ENCODE measurements at regions not wholly inside any gene's neighbourhood (a gene's known extent, or its start where the extent isn't known, plus 50 kb on each side); places are given as distances from the start of the nearest gene placed in this dataset.
A peak's percentile ranks its signal among the peaks of the same experiment; 100 is the strongest.

GRCh38 chr5:3313569-3313968 lies 282.1 kb upstream of the IRX1 start:
- intact Hi-C loops (cut with micrococcal nuclease), result no loop called here
- CTCF ChIA-PET (ENCODE audit: low intra/inter-chr PET ratio), result no interaction called here
- H3K4me1 ChIP-seq (replicated peaks in 1 of 2; ENCODE audit: control insufficient read depth in 2 of 2, insufficient read depth in 2 of 2, low read length in 2 of 2), result no peaks in the 10 kb centered on the region
- FAIRE-seq, result no peak
- no peak for ATAC-seq
- 1% methylated on average over 4 of the region's 4 CpGs for WGBS (ENCODE audit: insufficient coverage, low coverage, missing lambda C conversion rate)
- POLR2A ChIA-PET, result interaction anchor here (0.7 kb wide), 1 partner anchor 10 kb away, joined by 4 read pairs; no protein-coding TSS in a partner anchor
- H3K9me3 ChIP-seq (replicated peaks; ENCODE audit: control insufficient read depth, insufficient read depth, low read depth, low read length), result no peaks in the 10 kb centered on the region
- H3K27me3 ChIP-seq (ENCODE audit: control insufficient read depth in 2 of 2, insufficient read depth in 2 of 2, low read length in 2 of 2), result no peaks in the 10 kb centered on the region
- no peak overlapping the region for H3K4me3 ChIP-seq
- no TSS peak for BruUV-seq (replicated peaks)
- in situ Hi-C loops (cut with MboI), result no loop called here
- H3K79me2 ChIP-seq (ENCODE audit: control insufficient read depth, insufficient read depth, low read length), result no peaks in the 10 kb centered on the region
- H3K9me1 ChIP-seq (ENCODE audit: control insufficient read depth, insufficient read depth, low read length), result no peaks in the 10 kb centered on the region
- H4K20me1 ChIP-seq (replicated peaks; ENCODE audit: control insufficient read depth, insufficient read depth, low read length), result no peaks in the 10 kb centered on the region
- H3K27ac ChIP-seq (ENCODE audit: extremely low read depth, low read depth, low read length), result no peak overlapping the region
- H3K36me3 ChIP-seq (ENCODE audit: control insufficient read depth, insufficient read depth, low read length), result no peaks in the 10 kb centered on the region
- DNase-seq (ENCODE audit: extremely low read depth in 1 of 4, low spot score in 3 of 4), result no peak
- H2AFZ ChIP-seq (ENCODE audit: low read depth, low read length), result no peak overlapping the region
- H3K9ac ChIP-seq (ENCODE audit: insufficient read depth in 1 of 2, low read depth in 2 of 2, low read length in 2 of 2), result no peak overlapping the region
- no peak overlapping the region for H3K4me2 ChIP-seq (ENCODE audit: insufficient read depth, low read length)
- TF ChIP-seq ZNF12 (CRISPR knock-in tag; IDR thresholded peaks at IDR 0.05) (no peak), ZFP91 (CRISPR knock-in tag; IDR thresholded peaks at IDR 0.05) (no peak), ZNF445 (CRISPR knock-in tag; IDR thresholded peaks at IDR 0.05; ENCODE audit: low read depth) (no peak), MAFK (IDR thresholded peaks at IDR 0.05; ENCODE audit: low read length) (peak; percentile 58), KLF10 (CRISPR knock-in tag; IDR thresholded peaks at IDR 0.05) (no peak), ZSCAN29 (IDR thresholded peaks at IDR 0.05) (no peak), PRPF4 (IDR thresholded peaks at IDR 0.05; ENCODE audit: insufficient read depth, low read depth, low read length, poor library complexity, severe bottlenecking) (no peak), GABPB2 (CRISPR knock-in tag; conservative IDR thresholded peaks at IDR 0.05) (no peak), MAFG (tag; conservative IDR thresholded peaks at IDR 0.05) (peak; percentile 48; the same call in 1 of the 2 replicates), IRF2 (CRISPR knock-in tag; IDR thresholded peaks at IDR 0.05) (no peak), MXD1 (CRISPR knock-in tag; IDR thresholded peaks at IDR 0.05; ENCODE audit: borderline replicate concordance, poor library complexity, severe bottlenecking) (no peak), ZNF644 (tag; IDR thresholded peaks at IDR 0.05; ENCODE audit: low read depth) (no peak), C11orf30 (IDR thresholded peaks at IDR 0.05; ENCODE audit: low read depth) (peak; percentile 16; the same call in 1 of the 2 replicates), ZNF316 (IDR thresholded peaks at IDR 0.05) (peak; percentile 61), ZHX1 (conservative IDR thresholded peaks at IDR 0.05; ENCODE audit: low read length) (no peak), ZNF133 (CRISPR knock-in tag; IDR thresholded peaks at IDR 0.05) (no peak), SMC3 (conservative IDR thresholded peaks at IDR 0.05; ENCODE audit: insufficient read depth, low read depth, low read length) (no peak)
- TF ChIP-seq, protein P1, sequence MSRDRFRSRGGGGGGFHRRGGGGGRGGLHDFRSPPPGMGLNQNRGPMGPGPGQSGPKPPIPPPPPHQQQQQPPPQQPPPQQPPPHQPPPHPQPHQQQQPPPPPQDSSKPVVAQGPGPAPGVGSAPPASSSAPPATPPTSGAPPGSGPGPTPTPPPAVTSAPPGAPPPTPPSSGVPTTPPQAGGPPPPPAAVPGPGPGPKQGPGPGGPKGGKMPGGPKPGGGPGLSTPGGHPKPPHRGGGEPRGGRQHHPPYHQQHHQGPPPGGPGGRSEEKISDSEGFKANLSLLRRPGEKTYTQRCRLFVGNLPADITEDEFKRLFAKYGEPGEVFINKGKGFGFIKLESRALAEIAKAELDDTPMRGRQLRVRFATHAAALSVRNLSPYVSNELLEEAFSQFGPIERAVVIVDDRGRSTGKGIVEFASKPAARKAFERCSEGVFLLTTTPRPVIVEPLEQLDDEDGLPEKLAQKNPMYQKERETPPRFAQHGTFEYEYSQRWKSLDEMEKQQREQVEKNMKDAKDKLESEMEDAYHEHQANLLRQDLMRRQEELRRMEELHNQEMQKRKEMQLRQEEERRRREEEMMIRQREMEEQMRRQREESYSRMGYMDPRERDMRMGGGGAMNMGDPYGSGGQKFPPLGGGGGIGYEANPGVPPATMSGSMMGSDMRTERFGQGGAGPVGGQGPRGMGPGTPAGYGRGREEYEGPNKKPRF (IDR thresholded peaks at IDR 0.05; ENCODE audit: low read depth, low read length), result no peak
